ENCODE measurements at regions not wholly inside any gene's neighbourhood (a gene's known extent, or its start where the extent isn't known, plus 50 kb on each side); places are given as distances from the start of the nearest gene placed in this dataset.
"Not testable (repeated sequence)": the region's sequence is repeated elsewhere in the genome, so short reads cannot be mapped to it uniquely, and the experiment has no call there.

- TF ChIP-seq CTCF (IDR thresholded peaks at IDR 0.05; ENCODE audit: low read length); EZH2 (optimal IDR thresholded peaks at IDR 0.05; ENCODE audit: low read depth, low read length): not testable (repeated sequence)
These were observed 50.1 kb upstream of the TUBA3E start for GRCh38 chr2:130248355-130248754.

Data from MM.1S (cell line).